ENCODE measurements at regions not wholly inside any gene's neighbourhood (a gene's known extent, or its start where the extent isn't known, plus 50 kb on each side); places are given as distances from the start of the nearest gene placed in this dataset.
A peak's percentile ranks its signal among the peaks of the same experiment; 100 is the strongest.
"Not testable (repeated sequence)": the region's sequence is repeated elsewhere in the genome, so short reads cannot be mapped to it uniquely, and the experiment has no call there.

- H3K4me1 ChIP-seq (ENCODE audit: control insufficient read depth, insufficient read depth, low read length); POLR2A ChIA-PET; H3K4me3 ChIP-seq (ENCODE audit: low read depth, low read length); H3K27ac ChIP-seq (ENCODE audit: extremely low read depth, low read depth, low read length); H3K36me3 ChIP-seq (ENCODE audit: control insufficient read depth in 2 of 2, insufficient read depth in 1 of 2, low read length in 2 of 2); H3K9me3 ChIP-seq (ENCODE audit: control insufficient read depth, insufficient read depth, low read depth, low read length); CTCF ChIA-PET: not testable (repeated sequence)
Observed at GRCh38 chr22:16730894-16731293, 94.3 kb downstream of the XKR3 start.

GRCh38 chr22:16727491-16727890, 97.7 kb downstream of the XKR3 start:
- H3K27ac ChIP-seq (ENCODE audit: extremely low read depth, low read depth, low read length); H3K4me3 ChIP-seq (ENCODE audit: low read depth, low read length); POLR2A ChIA-PET; H3K9me3 ChIP-seq (ENCODE audit: control insufficient read depth, insufficient read depth, low read depth, low read length); H3K36me3 ChIP-seq (ENCODE audit: control insufficient read depth in 2 of 2, insufficient read depth in 1 of 2, low read length in 2 of 2); H3K4me1 ChIP-seq (ENCODE audit: control insufficient read depth, insufficient read depth, low read length); CTCF ChIA-PET: not testable (repeated sequence)

DNA sequence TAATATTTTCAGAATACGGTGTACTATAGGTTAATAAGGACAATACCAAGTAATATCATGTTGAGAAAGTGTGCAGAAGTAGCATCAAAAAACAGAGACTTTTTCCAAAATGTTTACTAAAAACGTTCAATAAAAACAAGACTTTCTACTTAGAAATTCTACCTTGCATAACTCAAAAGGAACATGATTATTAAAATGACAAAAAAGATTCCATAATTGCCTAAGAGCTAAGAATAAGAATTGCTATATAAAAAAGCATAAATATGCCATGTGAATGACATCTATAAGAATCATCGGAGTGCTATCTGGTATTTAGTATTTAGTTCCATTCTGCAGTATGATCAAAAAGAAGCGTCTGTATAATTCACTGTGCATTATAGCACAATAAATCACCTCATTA, 102.0 kb downstream of the XKR3 start:
- H3K4me1 ChIP-seq (ENCODE audit: control insufficient read depth, insufficient read depth, low read length); H3K27ac ChIP-seq (ENCODE audit: extremely low read depth, low read depth, low read length); H3K9me3 ChIP-seq (ENCODE audit: control insufficient read depth, insufficient read depth, low read depth, low read length); H3K4me3 ChIP-seq (ENCODE audit: low read depth, low read length); POLR2A ChIA-PET; H3K36me3 ChIP-seq (ENCODE audit: control insufficient read depth in 2 of 2, insufficient read depth in 1 of 2, low read length in 2 of 2); CTCF ChIA-PET: not testable (repeated sequence)

DNA sequence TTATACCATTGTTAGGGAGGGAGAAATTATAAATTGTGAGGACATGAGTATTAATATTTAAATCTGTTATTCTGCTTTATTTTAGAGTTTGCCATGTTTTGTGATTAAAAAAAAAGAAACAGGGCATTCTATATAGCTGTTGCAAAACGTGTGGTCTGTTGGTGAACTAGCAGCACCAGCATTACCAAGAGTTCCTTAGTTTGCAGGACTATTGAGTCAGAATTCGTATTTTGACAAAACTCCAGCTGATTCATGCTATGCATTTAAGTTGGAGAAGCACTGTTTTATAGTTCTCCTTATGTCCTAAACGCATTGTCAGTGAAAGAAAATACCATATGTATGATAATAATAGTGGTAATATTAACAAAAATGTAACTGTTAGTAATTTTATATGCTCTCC, 102.6 kb downstream of the XKR3 start:
- H3K4me3 ChIP-seq (ENCODE audit: low read depth, low read length); H3K4me1 ChIP-seq (ENCODE audit: control insufficient read depth, insufficient read depth, low read length); H3K36me3 ChIP-seq (ENCODE audit: control insufficient read depth in 2 of 2, insufficient read depth in 1 of 2, low read length in 2 of 2); POLR2A ChIA-PET; CTCF ChIA-PET; H3K27ac ChIP-seq (ENCODE audit: extremely low read depth, low read depth, low read length); H3K9me3 ChIP-seq (ENCODE audit: control insufficient read depth, insufficient read depth, low read depth, low read length): not testable (repeated sequence)

DNA sequence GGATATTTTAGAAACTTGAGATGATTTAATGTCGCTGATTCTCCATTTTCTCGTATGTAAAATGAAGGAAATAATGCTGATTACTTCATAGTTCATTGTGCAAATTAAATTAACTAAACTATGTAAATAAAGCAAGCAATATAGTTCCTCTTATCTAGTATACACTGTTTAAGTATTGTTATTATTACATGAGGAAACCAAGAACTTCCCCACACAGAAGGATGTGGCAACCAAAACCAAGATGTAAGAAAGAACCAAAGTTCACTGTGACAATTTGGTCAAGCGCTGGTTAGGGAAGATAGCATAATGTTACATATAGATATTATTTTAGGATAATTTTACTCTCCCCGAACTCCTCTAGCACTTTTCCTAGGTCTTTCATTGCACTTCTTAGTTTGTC, 103.2 kb downstream of the XKR3 start:
- ChIA-PET CTCF (no interaction called here), POLR2A (no interaction called here)
- Histone ChIP-seq H3K4me3 (ENCODE audit: low read depth, low read length) (no peak overlapping the region), H3K36me3 (ENCODE audit: control insufficient read depth in 2 of 2, insufficient read depth in 1 of 2, low read length in 2 of 2) (no peaks in the 10 kb centered on the region), H3K9me3 (ENCODE audit: control insufficient read depth, insufficient read depth, low read depth, low read length) (no peaks in the 10 kb centered on the region), H3K27ac (ENCODE audit: extremely low read depth, low read depth, low read length) (no peak overlapping the region), H3K4me1 (ENCODE audit: control insufficient read depth, insufficient read depth, low read length) (no peaks in the 10 kb centered on the region)
- TF ChIP-seq ZNF155 (tag by site-specific recombination; IDR thresholded peaks at IDR 0.05), result no peak
- no peak for TF ChIP-seq ZNF398 (tag by site-specific recombination; IDR thresholded peaks at IDR 0.05)
- no peak for TF ChIP-seq ZNF280D (tag by site-specific recombination; IDR thresholded peaks at IDR 0.05)

DNA sequence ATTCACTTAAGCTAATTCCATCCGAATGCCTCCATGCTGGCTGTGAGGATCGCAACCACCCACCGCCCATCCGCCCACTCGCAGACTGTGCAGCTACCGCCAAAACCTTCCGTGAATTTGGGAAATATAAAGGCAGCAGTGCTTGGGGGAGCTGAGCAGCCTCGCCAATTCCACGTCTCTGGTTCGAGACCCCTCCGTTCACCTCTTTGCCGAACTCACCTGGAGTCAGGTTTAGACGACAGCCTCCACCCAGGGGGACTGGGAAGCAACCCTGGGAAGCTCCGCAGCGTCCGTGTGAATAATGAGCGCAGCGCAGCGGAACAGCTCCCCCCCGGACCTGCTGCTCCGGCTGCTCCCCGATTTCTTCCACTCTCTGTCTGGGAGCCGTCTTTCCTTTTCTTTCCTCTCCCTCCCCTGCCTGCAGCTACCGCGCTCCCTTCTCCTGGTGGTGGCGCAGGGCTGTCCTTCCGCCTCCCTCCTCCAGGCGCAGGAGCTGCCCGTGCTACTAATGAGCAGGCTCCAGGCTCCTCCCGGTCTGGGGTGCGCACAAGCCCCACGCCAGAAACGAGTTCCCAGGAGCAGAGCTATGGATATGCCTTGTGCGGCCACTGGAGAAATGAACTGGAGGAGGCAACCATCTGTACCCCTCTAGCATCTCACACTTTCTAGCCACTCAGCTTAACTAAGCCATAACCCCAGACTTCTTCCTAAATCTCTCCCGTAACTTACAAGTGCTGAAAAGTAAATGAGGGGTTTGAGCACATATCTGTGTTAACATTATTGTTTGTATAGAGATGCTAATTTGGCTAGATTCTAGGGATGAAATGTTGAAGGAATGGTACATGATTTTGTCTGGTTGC, 107.3 kb downstream of the XKR3 start:
- H3K27ac ChIP-seq (ENCODE audit: extremely low read depth, low read depth, low read length), result no peak overlapping the region
- ChIA-PET POLR2A (no interaction called here), CTCF (interaction anchor here (0.6 to 1.1 kb wide), 4 partner anchors 10 to 23 kb away, joined by 3 to 6 read pairs (median 5); no protein-coding TSS in a partner anchor)
- H3K4me3 ChIP-seq (ENCODE audit: low read depth, low read length), result peak overlapping the region; percentile 47
- H3K36me3 ChIP-seq (ENCODE audit: control insufficient read depth in 2 of 2, insufficient read depth in 1 of 2, low read length in 2 of 2), result no peaks in the 10 kb centered on the region
- H3K4me1 ChIP-seq (ENCODE audit: control insufficient read depth, insufficient read depth, low read length), result no peaks in the 10 kb centered on the region
- H3K9me3 ChIP-seq (ENCODE audit: control insufficient read depth, insufficient read depth, low read depth, low read length), result no peaks in the 10 kb centered on the region
- no peak for TF ChIP-seq ZNF221 (tag by site-specific recombination; IDR thresholded peaks at IDR 0.05; ENCODE audit: borderline replicate concordance)
- no peak for TF ChIP-seq ZBTB49 (tag by site-specific recombination; IDR thresholded peaks at IDR 0.05; ENCODE audit: low read depth)
- TF ChIP-seq ZNF768 (tag by site-specific recombination; IDR thresholded peaks at IDR 0.05), result no peak
- peak; percentile 48; the same call in 1 of the 2 replicates for TF ChIP-seq ZBTB17 (tag by site-specific recombination; IDR thresholded peaks at IDR 0.05)
- TF ChIP-seq ZSCAN16 (tag by site-specific recombination; IDR thresholded peaks at IDR 0.05), result no peak
- TF ChIP-seq, protein P1, sequence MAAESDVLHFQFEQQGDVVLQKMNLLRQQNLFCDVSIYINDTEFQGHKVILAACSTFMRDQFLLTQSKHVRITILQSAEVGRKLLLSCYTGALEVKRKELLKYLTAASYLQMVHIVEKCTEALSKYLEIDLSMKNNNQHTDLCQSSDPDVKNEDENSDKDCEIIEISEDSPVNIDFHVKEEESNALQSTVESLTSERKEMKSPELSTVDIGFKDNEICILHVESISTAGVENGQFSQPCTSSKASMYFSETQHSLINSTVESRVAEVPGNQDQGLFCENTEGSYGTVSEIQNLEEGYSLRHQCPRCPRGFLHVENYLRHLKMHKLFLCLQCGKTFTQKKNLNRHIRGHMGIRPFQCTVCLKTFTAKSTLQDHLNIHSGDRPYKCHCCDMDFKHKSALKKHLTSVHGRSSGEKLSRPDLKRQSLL (tag by site-specific recombination; IDR thresholded peaks at IDR 0.05), result peak; percentile 48; the same call in 1 of the 2 replicates
- TF ChIP-seq ZNF341 (tag by site-specific recombination; IDR thresholded peaks at IDR 0.05; ENCODE audit: low read depth), result peak; percentile 76

All from HEK293 (cell line).